OCI-LY1 (cell line): ENCODE measurements at regions not wholly inside any gene's neighbourhood (a gene's known extent, or its start where the extent isn't known, plus 50 kb on each side); places are given as distances from the start of the nearest gene placed in this dataset.

Experiments used
- CTCF ChIP-seq: fragments of 200-600 bp; sonication (generic), shearing (Covaris generic); IDR thresholded peaks from 2 replicates; pipeline ENCODE4 v1.5.1; 2017; ENCODE audit warnings: mild to moderate bottlenecking, antibody characterized with exemption, low read length, moderate library complexity, mixed read lengths
- EZH2 ChIP-seq: fragments of 200-600 bp; sonication (generic), shearing (Covaris generic); IDR thresholded peaks from 2 replicates; pipeline ENCODE4 v1.8.0; 2017; ENCODE audit warnings: borderline replicate concordance, mixed run types, mild to moderate bottlenecking, antibody characterized with exemption, low read length, moderate library complexity, mixed read lengths

DNA sequence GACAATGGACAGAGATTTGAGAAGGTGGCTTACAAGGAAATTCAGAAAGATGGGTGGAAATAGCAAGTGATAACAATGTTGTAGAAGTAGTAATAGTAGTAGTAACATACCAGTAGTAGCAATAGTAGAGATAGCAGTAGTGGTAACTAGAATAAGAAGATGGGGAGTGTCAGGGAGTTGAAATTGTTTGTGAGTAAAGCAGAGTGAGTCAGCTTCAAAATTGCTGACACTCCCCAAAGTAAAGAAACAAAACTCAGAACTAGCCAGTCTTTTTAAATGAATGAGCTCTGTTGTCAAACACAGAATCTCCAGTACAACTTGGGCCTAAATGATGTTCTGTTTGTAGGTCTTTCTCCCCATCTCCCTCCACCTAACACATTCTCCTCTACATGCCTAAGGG lies 1040.9 kb downstream of the CBLN2 start:
- TF ChIP-seq CTCF: no peak
- no peak for TF ChIP-seq EZH2
